ENCODE measurements at regions not wholly inside any gene's neighbourhood (a gene's known extent, or its start where the extent isn't known, plus 50 kb on each side); places are given as distances from the start of the nearest gene placed in this dataset.

DNA sequence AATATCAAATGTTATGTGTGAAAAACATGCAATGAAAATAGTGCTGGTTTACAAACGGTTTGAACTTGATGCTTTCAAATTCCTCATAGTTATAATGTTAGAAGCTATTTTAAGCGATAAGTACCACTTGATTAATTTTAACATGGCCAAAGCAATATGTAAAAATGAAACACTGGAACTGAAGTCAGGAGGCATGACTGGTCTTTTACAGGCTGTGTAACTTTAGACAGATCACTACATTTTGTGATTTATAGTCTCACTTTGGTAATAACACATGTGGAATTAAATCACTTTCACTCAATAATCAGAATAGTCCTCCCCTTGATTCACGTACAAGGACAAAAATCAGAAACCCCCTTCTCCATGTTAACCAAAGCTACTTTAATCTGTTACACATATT is 482.7 kb upstream of the NECTIN3 start:
- Histone ChIP-seq H3K4me1 (no peaks in the 10 kb centered on the region), H3K27ac (no peak overlapping the region), H3K36me3 (no peaks in the 10 kb centered on the region), H3K9me3 (no peaks in the 10 kb centered on the region), H3K27me3 (no peaks in the 10 kb centered on the region), H3K4me3 (no peak overlapping the region)
- TF ChIP-seq POLR2A (IDR thresholded peaks at IDR 0.05) = no peak
- TF ChIP-seq, protein P1, sequence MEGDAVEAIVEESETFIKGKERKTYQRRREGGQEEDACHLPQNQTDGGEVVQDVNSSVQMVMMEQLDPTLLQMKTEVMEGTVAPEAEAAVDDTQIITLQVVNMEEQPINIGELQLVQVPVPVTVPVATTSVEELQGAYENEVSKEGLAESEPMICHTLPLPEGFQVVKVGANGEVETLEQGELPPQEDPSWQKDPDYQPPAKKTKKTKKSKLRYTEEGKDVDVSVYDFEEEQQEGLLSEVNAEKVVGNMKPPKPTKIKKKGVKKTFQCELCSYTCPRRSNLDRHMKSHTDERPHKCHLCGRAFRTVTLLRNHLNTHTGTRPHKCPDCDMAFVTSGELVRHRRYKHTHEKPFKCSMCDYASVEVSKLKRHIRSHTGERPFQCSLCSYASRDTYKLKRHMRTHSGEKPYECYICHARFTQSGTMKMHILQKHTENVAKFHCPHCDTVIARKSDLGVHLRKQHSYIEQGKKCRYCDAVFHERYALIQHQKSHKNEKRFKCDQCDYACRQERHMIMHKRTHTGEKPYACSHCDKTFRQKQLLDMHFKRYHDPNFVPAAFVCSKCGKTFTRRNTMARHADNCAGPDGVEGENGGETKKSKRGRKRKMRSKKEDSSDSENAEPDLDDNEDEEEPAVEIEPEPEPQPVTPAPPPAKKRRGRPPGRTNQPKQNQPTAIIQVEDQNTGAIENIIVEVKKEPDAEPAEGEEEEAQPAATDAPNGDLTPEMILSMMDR (IDR thresholded peaks at IDR 0.05) = no peak
- no peak for DNase-seq

DNA sequence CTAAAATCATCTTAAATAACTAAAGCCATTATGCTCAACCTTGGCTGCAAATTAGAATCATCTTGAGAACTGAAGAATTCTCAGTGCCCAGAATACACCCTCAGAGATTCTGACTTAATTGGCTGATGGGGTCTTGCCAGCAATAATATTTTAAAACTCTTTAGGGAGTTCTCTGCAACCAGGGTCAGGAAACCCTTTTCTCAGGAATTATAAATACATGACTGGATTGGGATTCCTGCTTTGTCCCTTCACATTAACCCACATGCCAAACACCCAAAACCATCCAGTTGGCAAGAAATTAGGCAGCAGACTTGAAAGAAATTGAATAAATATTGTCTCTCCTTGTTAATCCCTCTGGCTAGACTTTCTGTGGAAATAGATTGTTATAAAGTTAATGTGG is 482.3 kb upstream of the NECTIN3 start:
- no peak overlapping the region for H3K4me3 ChIP-seq

DNA sequence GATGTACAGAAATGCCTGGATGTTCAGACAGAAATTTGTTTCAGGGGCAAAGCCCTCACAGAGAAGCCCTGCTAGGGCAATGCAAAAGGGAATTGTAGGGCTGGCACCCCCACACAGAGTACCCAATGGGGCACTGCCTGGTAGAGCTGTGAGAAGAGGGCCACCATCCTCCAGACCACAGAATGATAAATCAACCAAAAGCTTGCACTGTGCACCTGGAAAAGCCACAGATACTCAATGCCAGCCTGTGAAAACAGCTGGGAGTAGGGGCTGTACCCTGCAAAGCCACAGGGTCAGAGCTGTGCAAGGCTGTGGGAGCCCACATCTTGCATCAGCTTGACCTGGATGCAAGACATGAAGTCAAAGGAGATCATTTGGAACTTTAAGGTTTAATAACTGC is 477.9 kb upstream of the NECTIN3 start:
- H3K9me3 ChIP-seq = peaks cover 0 to 8% (median 0%) of the 10 kb centered on the region in 4 donors
- H3K36me3 ChIP-seq = no peaks in the 10 kb centered on the region
- TF ChIP-seq POLR2A (IDR thresholded peaks at IDR 0.05) = no peak
- TF ChIP-seq, protein P1 (IDR thresholded peaks at IDR 0.05) = no peak
- no peaks in the 10 kb centered on the region for H3K27me3 ChIP-seq
- no peaks in the 10 kb centered on the region for H3K4me1 ChIP-seq
- H3K4me3 ChIP-seq = no peak overlapping the region
- H3K27ac ChIP-seq = no peak overlapping the region
- no peak for DNase-seq

More for the DNA sequence above, 482.3 kb upstream of the NECTIN3 start:
- H3K36me3 ChIP-seq = no peaks in the 10 kb centered on the region
- peaks cover 0 to under 1% (median 0%) of the 10 kb centered on the region in 4 donors for H3K9me3 ChIP-seq
- no peaks in the 10 kb centered on the region for H3K27me3 ChIP-seq
- no peak overlapping the region for H3K27ac ChIP-seq
- H3K4me1 ChIP-seq = no peaks in the 10 kb centered on the region
- TF ChIP-seq POLR2A (IDR thresholded peaks at IDR 0.05) = no peak
- TF ChIP-seq, protein P1 (IDR thresholded peaks at IDR 0.05) = no peak
- DNase-seq = no peak

DNA sequence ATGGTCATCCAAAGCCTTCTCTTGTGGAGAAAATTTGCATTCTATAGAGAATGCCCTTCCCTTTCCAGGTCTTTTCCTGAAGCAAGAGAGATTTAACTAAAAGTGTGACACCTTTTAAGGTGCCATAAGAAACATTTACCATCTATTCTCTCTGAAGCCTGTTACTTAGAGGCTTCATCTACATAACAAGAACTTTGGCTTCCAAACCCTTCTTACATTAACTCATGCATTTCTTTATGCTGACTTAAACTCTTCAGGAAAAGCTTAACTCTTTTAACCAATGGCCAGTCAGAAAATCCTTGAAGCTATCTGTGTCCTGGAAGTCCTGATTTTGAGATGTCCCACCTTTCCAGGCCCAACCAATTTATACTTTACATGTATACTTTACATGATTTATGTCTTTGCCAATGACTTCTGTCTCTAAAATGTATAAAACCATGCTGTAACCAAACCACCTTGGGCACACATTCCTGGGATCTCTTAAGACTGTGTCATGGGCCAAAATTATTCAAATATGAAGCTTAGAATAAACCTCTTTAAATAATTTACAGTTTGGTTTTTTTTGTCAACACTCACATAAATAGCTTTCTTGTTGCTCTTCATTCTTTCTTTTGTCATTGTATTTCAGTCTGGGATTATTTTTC is 472.6 kb upstream of the NECTIN3 start:
- DNase-seq = no peak
- H3K4me3 ChIP-seq = no peak overlapping the region
- no peaks in the 10 kb centered on the region for H3K27me3 ChIP-seq
- peaks cover 0 to 8% (median 0%) of the 10 kb centered on the region in 4 donors for H3K9me3 ChIP-seq
- no peak overlapping the region for H3K27ac ChIP-seq
- no peaks in the 10 kb centered on the region for H3K4me1 ChIP-seq
- no peak for TF ChIP-seq POLR2A (IDR thresholded peaks at IDR 0.05)
- TF ChIP-seq, protein P1 (IDR thresholded peaks at IDR 0.05) = no peak
- no peaks in the 10 kb centered on the region for H3K36me3 ChIP-seq

DNA sequence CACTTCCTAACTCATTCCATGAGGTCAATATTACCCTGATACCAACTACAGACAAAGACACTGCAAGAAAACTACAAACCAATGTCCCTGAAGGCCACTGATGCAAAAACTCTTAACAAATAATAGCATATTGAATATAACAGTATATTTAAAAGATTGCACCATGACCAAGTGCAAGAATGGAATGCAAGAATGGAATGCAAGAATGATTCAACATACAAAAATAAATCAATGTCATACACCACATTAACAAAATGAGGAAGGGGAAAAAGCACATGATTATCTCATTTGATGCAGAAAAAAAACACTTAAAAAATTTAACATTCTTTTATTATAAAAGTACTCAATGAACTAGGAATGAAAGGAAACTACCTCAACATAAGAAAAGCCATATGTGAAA is 463.1 kb upstream of the NECTIN3 start:
- Histone ChIP-seq H3K4me1 (no peaks in the 10 kb centered on the region), H3K9me3 (no peaks in the 10 kb centered on the region), H3K4me3 (no peak overlapping the region), H3K36me3 (no peaks in the 10 kb centered on the region), H3K27me3 (no peaks in the 10 kb centered on the region), H3K27ac (no peak overlapping the region)
- no peak for DNase-seq
- TF ChIP-seq POLR2A (IDR thresholded peaks at IDR 0.05) = no peak
- TF ChIP-seq, protein P1 (IDR thresholded peaks at IDR 0.05) = no peak

DNA sequence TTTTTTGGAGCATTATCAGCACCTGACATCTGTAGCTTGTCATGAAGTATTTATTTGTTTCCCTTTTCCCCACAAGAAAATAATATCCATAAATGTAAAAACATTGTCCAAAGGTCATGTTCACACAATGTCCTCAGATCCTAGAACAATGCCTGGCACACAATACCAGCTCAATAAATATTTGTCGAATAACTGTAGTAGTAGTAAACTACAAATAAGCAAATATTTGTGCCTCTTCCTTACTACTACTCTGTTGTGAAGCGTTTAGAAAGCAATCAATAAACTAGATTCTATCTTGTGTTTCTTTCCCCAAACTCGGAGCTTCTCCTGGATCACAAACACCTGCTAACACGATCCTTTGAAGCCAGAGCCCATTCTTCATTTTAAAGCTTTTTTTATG is 459.6 kb upstream of the NECTIN3 start:
- Histone ChIP-seq H3K4me3 (no peak overlapping the region), H3K27me3 (no peaks in the 10 kb centered on the region), H3K9me3 (no peaks in the 10 kb centered on the region), H3K27ac (no peak overlapping the region), H3K4me1 (no peaks in the 10 kb centered on the region), H3K36me3 (no peaks in the 10 kb centered on the region)
- TF ChIP-seq, protein P1 (IDR thresholded peaks at IDR 0.05) = no peak
- TF ChIP-seq POLR2A (IDR thresholded peaks at IDR 0.05) = no peak
- no peak for DNase-seq

Measured in Peyer's patch (tissue), 4 donors.